Heart left ventricle (tissue), 16 donors: ENCODE measurements at regions not wholly inside any gene's neighbourhood (a gene's known extent, or its start where the extent isn't known, plus 50 kb on each side); places are given as distances from the start of the nearest gene placed in this dataset.

Experiments used
- ATAC-seq, 4 donors: fragments of 200-7000 bp; cut with Tn5 transposase; one replicate each; pipeline ENCODE4 v1.9.1; 2020 to 2022; ENCODE audit warnings: moderate library complexity in 4 of 4, mild to moderate bottlenecking in 3 of 4, moderate number of reproducible peaks in 1 of 4
- DNase-seq, 5 donors: peaks; one replicate each; pipeline ENCODE4 v3.0.0-alpha.2; 2020
- H3K27ac ChIP-seq, 12 donors: fragments of 200-600 bp; sonication (generic) in 4 of 12; one replicate each; pipeline versions ENCODE4 v1.5.0 to v1.8.0; 2016 to 2022; ENCODE audit warnings: mild to moderate bottlenecking in 2 of 12
- H3K27me3 ChIP-seq, 9 donors: fragments of 200-600 bp; sonication (generic) in 2 of 9; one replicate each; pipeline versions ENCODE4 v1.5.1 to v1.8.0; 2016 to 2022; ENCODE audit warnings: mild to moderate bottlenecking in 3 of 9
- H3K36me3 ChIP-seq, 9 donors: fragments of 200-600 bp; sonication (generic) in 2 of 9; one replicate each; pipeline versions ENCODE4 v1.5.0 to v1.8.0; 2018 to 2022; ENCODE audit warnings: mild to moderate bottlenecking in 2 of 9
- H3K4me1 ChIP-seq, 12 donors: fragments of 200-600 bp; sonication (generic) in 4 of 12; one replicate each; pipeline versions ENCODE4 v1.5.0 to v1.8.0; 2016 to 2022; ENCODE audit warnings: mild to moderate bottlenecking in 3 of 12
- H3K4me3 ChIP-seq, 12 donors: fragments of 200-600 bp; sonication (generic) in 4 of 12; one replicate each; pipeline versions ENCODE4 v1.5.0 to v1.8.0; 2017 to 2022; ENCODE audit warnings: mild to moderate bottlenecking in 9 of 12, moderate library complexity in 4 of 12
- H3K9me3 ChIP-seq, 12 donors: fragments of 200-600 bp; sonication (generic) in 4 of 12; one replicate each; pipeline versions ENCODE4 v1.5.0 to v1.8.0; 2016 to 2022; ENCODE audit warnings: mild to moderate bottlenecking in 1 of 12
- CTCF ChIP-seq, 12 donors: fragments of 200-600 bp; sonication (generic) in 4 of 12; IDR thresholded peaks; one replicate each; pipeline versions ENCODE4 v1.5.0 to v1.8.0; 2018 to 2022; ENCODE audit warnings: antibody characterized with exemption in 12 of 12, mild to moderate bottlenecking in 5 of 12
- POLR2A ChIP-seq, 2 donors: fragments of 450-650 bp; IDR thresholded peaks; one replicate each; pipeline ENCODE4 v1.6.1; 2017; ENCODE audit warnings: antibody characterized with exemption in 2 of 2, mild to moderate bottlenecking in 2 of 2, moderate library complexity in 2 of 2
- WGBS, 4 donors: extraction: QIAGEN DNeasy Blood & Tissue Kit in 2 of 4; methylation state at CpG; one replicate each; pipeline versions ENCODE4 v1.1.5 to v1.1.7; 2013 to 2018; 5-methylcytosine and 5-hydroxymethylcytosine counted together
- intact Hi-C, 10 donors: fragments of 100-400 bp; cut with DNase I; formaldehyde crosslinking; loops; one replicate each; pipeline versions ENCODE4 v1.11.1 to v1.14.2; 2022
- donor health status: ischemic (EF 13 %, LVEDD 7.1; RV severe dilation, severe dysfunction).
- donor health status: healthy with polysubstance abuse.
- donor health status: DM: no; HTN: yes; CAD: no.
- donor health status: DM: no; HTN: no; CAD: no.
- donor health status: ischemic (EF 25% LVEDD 6.9; RV normal size, moderate dysfunction).
- donor health status: ischemic (EF 25% LVEDD 5.7; RV mildly dilated, moderate dysfunction).
- donor health status: healthy.
- donor health status: DM: yes; HTN: yes; CAD: no.
- donor health status: ischemic (EF 35%, LVEDD 5.7; RV mildly dilated, moderate dysfunction).
- donor health status: nonischemic (EF 11% LVEDD 7.7; RV severe dilation, severe dysfunction).
- donor health status: DM: yes; HTN: yes; CAD: no.
- donor health status: PGD.
- donor health status: ischemic (EF 29% LVEDD 5.4; RV normal size, mild dysfunction).
- donor health status: nonischemic (EF 23%, LVEDD 6.1; RV moderate dilation, normal function).

- H3K9me3 ChIP-seq: peaks cover 0 to 3% (median 0%) of the 10 kb centered on the region in 12 donors
- H3K36me3 ChIP-seq: no peaks in the 10 kb centered on the region
- ATAC-seq (no peak), DNase-seq (no peak)
- intact Hi-C loops: loop anchor here in 1 of 10 donors (10.0 kb wide), 1 partner anchor 138 kb away; no protein-coding TSS in a partner anchor
- TF ChIP-seq CTCF (IDR thresholded peaks at IDR 0.05): no peak
- no peak for TF ChIP-seq POLR2A (IDR thresholded peaks at IDR 0.05)
- H3K27me3 ChIP-seq: no peaks in the 10 kb centered on the region
- H3K4me1 ChIP-seq: peaks cover 0 to 5% (median 0%) of the 10 kb centered on the region in 12 donors
- H3K27ac ChIP-seq: no peak overlapping the region
- 78 to 90% (median 79%) methylated on average over 1 of the region's 1 CpG for WGBS, 4 donors
- no peak overlapping the region for H3K4me3 ChIP-seq
Measured at GRCh38 chr5:81896764-81897163, 75.1 kb upstream of the ATG10 start.

- H3K4me1 ChIP-seq: peaks cover 0 to 5% (median 0%) of the 10 kb centered on the region in 12 donors
- no peaks in the 10 kb centered on the region for H3K36me3 ChIP-seq
- no peaks in the 10 kb centered on the region for H3K9me3 ChIP-seq
- no peaks in the 10 kb centered on the region for H3K27me3 ChIP-seq
- no peak overlapping the region for H3K4me3 ChIP-seq
- TF ChIP-seq CTCF (IDR thresholded peaks at IDR 0.05): no peak
- no peak for TF ChIP-seq POLR2A (IDR thresholded peaks at IDR 0.05)
- intact Hi-C loops: loop anchor here in 1 of 10 donors (10.0 kb wide), 1 partner anchor 139 kb away; no protein-coding TSS in a partner anchor
- ATAC-seq (no peak), DNase-seq (no peak)
- H3K27ac ChIP-seq: no peak overlapping the region
Measured at GRCh38 chr5:81895307-81895706, 76.5 kb upstream of the ATG10 start.

- no peak for DNase-seq
- ATAC-seq: peak in 1 of 4 donors; percentile 18
- Histone ChIP-seq H3K27ac (no peak overlapping the region), H3K4me3 (no peak overlapping the region), H3K36me3 (no peaks in the 10 kb centered on the region), H3K9me3 (no peaks in the 10 kb centered on the region), H3K4me1 (peaks cover 0 to 5% (median 0%) of the 10 kb centered on the region in 12 donors), H3K27me3 (no peaks in the 10 kb centered on the region)
- no peak for TF ChIP-seq POLR2A (IDR thresholded peaks at IDR 0.05)
- TF ChIP-seq CTCF (IDR thresholded peaks at IDR 0.05): no peak
- intact Hi-C loops: loop anchor here in 1 of 10 donors (10.0 kb wide), 1 partner anchor 141 kb away; no protein-coding TSS in a partner anchor
- 58 to 74% (median 69%) methylated on average over 4 of the region's 4 CpGs for WGBS, 4 donors
Measured at GRCh38 chr5:81893961-81894360, 77.9 kb upstream of the ATG10 start.

- intact Hi-C loops: loop anchor here in 1 of 10 donors (10.0 kb wide), 1 partner anchor 380 kb away; no protein-coding TSS in a partner anchor
- H3K27ac ChIP-seq: no peak overlapping the region
- DNase-seq (peak in 1 of 5 donors; percentile 9), ATAC-seq (peak in 3 of 4 donors; percentile 63 to 75 (median 65))
- no peaks in the 10 kb centered on the region for H3K27me3 ChIP-seq
- H3K4me1 ChIP-seq: peaks cover 0 to 7% (median 0%) of the 10 kb centered on the region in 12 donors
- no peak overlapping the region for H3K4me3 ChIP-seq
- TF ChIP-seq POLR2A (IDR thresholded peaks at IDR 0.05): no peak
- peak in 9 of 12 donors; percentile 9 to 50 (median 38) for TF ChIP-seq CTCF (IDR thresholded peaks at IDR 0.05)
- no peaks in the 10 kb centered on the region for H3K36me3 ChIP-seq
- H3K9me3 ChIP-seq: no peaks in the 10 kb centered on the region
- 30 to 42% (median 35%) methylated on average over 3 of the region's 3 CpGs for WGBS, 4 donors
Measured at GRCh38 chr5:81884871-81885270, 87.0 kb upstream of the ATG10 start.
